ENCODE measurements at regions not wholly inside any gene's neighbourhood (a gene's known extent, or its start where the extent isn't known, plus 50 kb on each side); places are given as distances from the start of the nearest gene placed in this dataset.

GRCh38 chr18:47719096-47719780 lies 211.2 kb downstream of the SMAD2 start (continued):
- TF ChIP-seq CREB5 (CRISPR knock-in tag; IDR thresholded peaks at IDR 0.05; ENCODE audit: low read depth), result no peak

DNA sequence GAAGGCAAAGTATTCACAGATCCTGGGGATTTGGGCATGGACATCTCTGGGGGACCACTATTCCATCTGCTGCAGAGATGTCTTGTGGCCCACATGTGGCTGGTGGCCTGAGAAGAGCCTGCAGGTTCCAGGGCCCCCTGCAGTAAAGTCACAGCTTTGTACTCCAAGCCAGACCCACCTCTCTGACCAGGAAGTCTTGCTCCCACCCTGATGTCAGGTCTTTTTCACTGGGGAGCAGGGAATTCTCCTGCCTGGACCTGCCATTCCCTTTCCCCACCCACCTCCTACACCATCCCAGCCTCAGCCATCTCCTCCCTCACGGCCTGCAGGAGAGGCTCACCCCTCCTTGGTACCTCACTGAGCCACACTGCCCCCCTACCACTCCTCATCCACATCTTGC lies 211.8 kb downstream of the SMAD2 start:
- TF ChIP-seq ZFP30 (CRISPR knock-in tag; IDR thresholded peaks at IDR 0.05) (no peak), ZNF565 (CRISPR knock-in tag; conservative IDR thresholded peaks at IDR 0.05; ENCODE audit: low read depth) (no peak), CSDC2 (CRISPR knock-in tag; IDR thresholded peaks at IDR 0.05) (no peak)
- ATAC-seq, result no peak

- TF ChIP-seq ZNF565 (CRISPR knock-in tag; conservative IDR thresholded peaks at IDR 0.05; ENCODE audit: low read depth) (no peak), ZC3H10 (CRISPR knock-in tag; IDR thresholded peaks at IDR 0.05) (no peak), ZFP3 (CRISPR knock-in tag; IDR thresholded peaks at IDR 0.05) (no peak), GLIS3 (CRISPR knock-in tag; IDR thresholded peaks at IDR 0.05) (no peak), OSR1 (CRISPR knock-in tag; IDR thresholded peaks at IDR 0.05) (no peak), ISL1 (CRISPR knock-in tag; IDR thresholded peaks at IDR 0.05) (no peak), ZFP30 (CRISPR knock-in tag; IDR thresholded peaks at IDR 0.05) (no peak), SNAI2 (CRISPR knock-in tag; IDR thresholded peaks at IDR 0.05) (no peak), CSRNP3 (CRISPR knock-in tag; IDR thresholded peaks at IDR 0.05) (no peak), TOX (CRISPR knock-in tag; IDR thresholded peaks at IDR 0.05; ENCODE audit: borderline replicate concordance) (no peak)
- TF ChIP-seq, protein P1, sequence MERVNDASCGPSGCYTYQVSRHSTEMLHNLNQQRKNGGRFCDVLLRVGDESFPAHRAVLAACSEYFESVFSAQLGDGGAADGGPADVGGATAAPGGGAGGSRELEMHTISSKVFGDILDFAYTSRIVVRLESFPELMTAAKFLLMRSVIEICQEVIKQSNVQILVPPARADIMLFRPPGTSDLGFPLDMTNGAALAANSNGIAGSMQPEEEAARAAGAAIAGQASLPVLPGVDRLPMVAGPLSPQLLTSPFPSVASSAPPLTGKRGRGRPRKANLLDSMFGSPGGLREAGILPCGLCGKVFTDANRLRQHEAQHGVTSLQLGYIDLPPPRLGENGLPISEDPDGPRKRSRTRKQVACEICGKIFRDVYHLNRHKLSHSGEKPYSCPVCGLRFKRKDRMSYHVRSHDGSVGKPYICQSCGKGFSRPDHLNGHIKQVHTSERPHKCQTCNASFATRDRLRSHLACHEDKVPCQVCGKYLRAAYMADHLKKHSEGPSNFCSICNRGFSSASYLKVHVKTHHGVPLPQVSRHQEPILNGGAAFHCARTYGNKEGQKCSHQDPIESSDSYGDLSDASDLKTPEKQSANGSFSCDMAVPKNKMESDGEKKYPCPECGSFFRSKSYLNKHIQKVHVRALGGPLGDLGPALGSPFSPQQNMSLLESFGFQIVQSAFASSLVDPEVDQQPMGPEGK (CRISPR knock-in tag; IDR thresholded peaks at IDR 0.05; ENCODE audit: borderline replicate concordance), result no peak
- ATAC-seq, result no peak
Measured at GRCh38 chr18:47717257-47717656, 213.2 kb downstream of the SMAD2 start.

DNA sequence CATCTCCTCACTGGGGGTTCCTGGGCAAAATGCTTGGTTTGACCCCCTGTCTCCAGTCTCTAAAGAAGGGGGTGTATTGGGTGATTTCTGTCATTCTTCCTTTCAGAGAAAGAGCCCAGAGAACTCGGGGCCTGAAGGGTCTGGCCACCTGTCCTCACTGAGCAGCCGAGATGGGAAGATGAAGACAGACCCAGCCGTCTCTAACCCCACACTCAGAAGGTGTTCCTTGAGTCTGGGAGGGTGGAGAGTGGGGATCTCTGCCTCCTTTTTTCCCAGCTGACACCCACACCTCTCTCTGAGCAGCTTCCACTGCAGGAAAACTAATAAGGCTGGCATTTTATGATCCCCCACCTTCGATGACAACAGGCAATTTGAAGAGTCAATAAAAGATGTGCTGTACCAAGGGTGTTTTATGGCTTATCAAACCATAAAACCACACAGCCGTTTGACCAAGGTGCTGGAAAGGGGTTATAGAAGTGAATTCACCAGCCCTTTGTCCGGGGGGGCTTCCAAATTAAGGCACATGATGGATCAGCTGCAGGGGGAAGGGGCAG lies 213.8 kb downstream of the SMAD2 start:
- TF ChIP-seq CSDC2 (CRISPR knock-in tag; IDR thresholded peaks at IDR 0.05) (no peak), TOX (CRISPR knock-in tag; IDR thresholded peaks at IDR 0.05; ENCODE audit: borderline replicate concordance) (no peak), ZFP30 (CRISPR knock-in tag; IDR thresholded peaks at IDR 0.05) (no peak), ZNF8 (CRISPR knock-in tag; IDR thresholded peaks at IDR 0.05) (no peak), SNAI2 (CRISPR knock-in tag; IDR thresholded peaks at IDR 0.05) (no peak), ZC3H10 (CRISPR knock-in tag; IDR thresholded peaks at IDR 0.05) (no peak), ISL1 (CRISPR knock-in tag; IDR thresholded peaks at IDR 0.05) (no peak), GLIS3 (CRISPR knock-in tag; IDR thresholded peaks at IDR 0.05) (no peak), ZNF70 (CRISPR knock-in tag; IDR thresholded peaks at IDR 0.05) (no peak), CSRNP3 (CRISPR knock-in tag; IDR thresholded peaks at IDR 0.05) (no peak), OSR1 (CRISPR knock-in tag; IDR thresholded peaks at IDR 0.05) (no peak)
- no peak for ATAC-seq

- ATAC-seq, result no peak
- no peak for TF ChIP-seq CREB5 (CRISPR knock-in tag; IDR thresholded peaks at IDR 0.05; ENCODE audit: low read depth)
- no peak for TF ChIP-seq PPARA (CRISPR knock-in tag; IDR thresholded peaks at IDR 0.05; ENCODE audit: borderline replicate concordance)
- TF ChIP-seq CSRNP3 (CRISPR knock-in tag; IDR thresholded peaks at IDR 0.05), result no peak
- TF ChIP-seq RARB (CRISPR knock-in tag; IDR thresholded peaks at IDR 0.05), result no peak
- TF ChIP-seq ZNF70 (CRISPR knock-in tag; IDR thresholded peaks at IDR 0.05), result no peak
- no peak for TF ChIP-seq ISL1 (CRISPR knock-in tag; IDR thresholded peaks at IDR 0.05)
- no peak for TF ChIP-seq POU6F1 (CRISPR knock-in tag; IDR thresholded peaks at IDR 0.05; ENCODE audit: borderline replicate concordance, low read depth)
- TF ChIP-seq ZFP30 (CRISPR knock-in tag; IDR thresholded peaks at IDR 0.05), result no peak
- TF ChIP-seq TCF4 (CRISPR knock-in tag; IDR thresholded peaks at IDR 0.05; ENCODE audit: borderline replicate concordance), result no peak
- no peak for TF ChIP-seq ZNF565 (CRISPR knock-in tag; conservative IDR thresholded peaks at IDR 0.05; ENCODE audit: low read depth)
- TF ChIP-seq ARNTL (CRISPR knock-in tag; IDR thresholded peaks at IDR 0.05; ENCODE audit: borderline replicate concordance, low read depth), result no peak
Measured at GRCh38 chr18:47710451-47710850, 220.0 kb downstream of the SMAD2 start.
